GM18502 (cell line): ENCODE measurements at regions not wholly inside any gene's neighbourhood (a gene's known extent, or its start where the extent isn't known, plus 50 kb on each side); places are given as distances from the start of the nearest gene placed in this dataset.
"Not testable (repeated sequence)": the region's sequence is repeated elsewhere in the genome, so short reads cannot be mapped to it uniquely, and the experiment has no call there.

ENCODE experiments used
- ATAC-seq: cut with Tn5 transposase; IDR thresholded peaks from one replicate; pipeline ENCODE4 v1.9.1; 2021; ENCODE audit warnings: mild to moderate bottlenecking; ENCODE audit not compliant: unreplicated experiment, poor library complexity

DNA sequence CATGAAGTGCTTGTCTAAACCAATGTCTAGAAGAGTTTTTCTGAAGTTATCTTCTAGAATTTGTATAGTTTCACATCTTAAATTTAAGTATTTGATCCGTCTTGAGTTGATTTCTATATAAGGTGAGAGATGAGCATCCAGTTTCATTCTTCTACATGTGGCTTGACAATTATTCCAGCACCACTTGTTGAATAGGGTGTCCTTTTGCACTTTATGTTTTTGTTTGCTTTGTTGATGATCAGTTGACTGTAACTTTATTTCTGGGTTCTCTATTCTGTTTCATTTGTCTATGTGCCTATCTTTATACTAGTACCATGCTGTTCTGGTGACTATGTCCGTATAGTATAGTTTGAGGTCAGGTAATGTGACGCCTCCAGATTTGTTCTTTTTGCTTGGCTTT, 426.6 kb upstream of the CHRM2 start:
- ATAC-seq: no peak

DNA sequence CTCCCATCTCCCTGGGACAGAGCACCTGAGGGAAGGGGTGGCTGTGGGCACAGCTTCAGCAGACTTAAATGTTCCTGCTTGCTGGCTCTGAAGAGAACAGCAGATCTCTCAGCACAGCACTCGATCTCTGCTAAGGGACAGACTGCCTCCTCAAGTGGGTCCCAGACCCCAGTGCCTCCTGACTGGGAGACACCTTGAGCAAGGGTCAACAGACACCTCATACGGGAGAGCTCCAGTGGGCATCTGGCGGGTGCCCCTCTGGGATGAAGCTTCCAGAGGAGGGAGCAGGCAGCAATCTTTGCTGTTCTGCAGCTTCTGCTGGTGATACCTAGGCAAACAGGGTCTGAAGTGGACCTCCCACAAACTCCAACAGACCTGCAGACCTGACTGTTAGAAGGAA, 436.7 kb upstream of the CHRM2 start:
- ATAC-seq: not testable (repeated sequence)

DNA sequence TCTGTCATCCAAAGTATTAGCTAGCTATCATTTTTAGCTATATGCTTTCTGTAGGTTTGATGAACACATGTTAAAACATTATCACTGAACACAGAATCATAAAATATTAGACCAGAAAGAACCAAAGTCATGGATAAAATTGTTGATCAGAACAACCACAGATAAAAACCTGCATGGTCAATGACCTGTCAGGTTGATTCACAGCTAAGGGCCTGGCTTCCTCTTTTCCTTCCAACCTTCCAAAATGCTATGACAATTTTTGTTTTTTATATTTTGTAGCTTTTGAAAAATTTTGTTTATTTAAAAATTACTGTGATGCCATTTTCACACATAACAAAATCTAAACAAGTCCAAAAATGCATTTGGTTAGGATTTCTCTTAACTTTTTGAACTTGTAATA, 444.4 kb upstream of the CHRM2 start:
- no peak for ATAC-seq

DNA sequence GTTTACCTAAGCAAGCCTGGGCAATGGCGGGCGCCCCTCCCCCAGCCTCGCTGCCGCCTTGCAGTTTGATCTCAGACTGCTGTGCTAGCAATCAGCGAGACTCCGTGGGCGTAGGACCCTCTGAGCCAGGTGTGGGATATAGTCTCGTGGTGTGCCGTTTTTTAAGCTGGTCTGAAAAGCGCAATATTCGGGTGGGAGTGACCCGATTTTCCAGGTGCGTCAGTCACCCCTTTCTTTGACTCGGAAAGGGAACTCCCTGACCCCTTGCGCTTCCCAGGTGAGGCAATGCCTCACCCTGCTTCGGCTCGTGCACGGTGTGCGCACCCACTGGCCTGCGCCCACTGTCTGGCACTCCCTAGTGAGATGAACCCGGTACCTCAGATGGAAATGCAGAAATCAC, 442.6 kb upstream of the MTPN start:
- ATAC-seq: not testable (repeated sequence)

DNA sequence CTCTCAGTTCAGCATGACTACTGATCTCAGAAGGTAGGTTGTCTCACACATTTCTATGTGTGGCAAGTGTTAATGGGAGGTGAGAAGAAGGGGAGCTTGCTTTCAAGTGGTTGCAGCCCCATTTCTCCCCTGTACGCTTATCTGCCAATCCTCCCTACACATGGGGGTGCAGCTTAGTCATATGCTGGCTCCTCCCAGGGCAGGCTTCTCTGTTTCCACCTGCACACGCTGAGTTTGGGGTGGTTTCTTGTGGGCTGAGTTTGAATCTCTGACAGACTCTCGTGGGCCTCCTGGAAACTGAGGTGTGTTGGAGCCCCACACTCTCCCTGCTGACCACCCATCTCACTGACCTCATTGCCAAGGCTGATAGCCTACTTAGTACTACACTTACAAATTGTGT, 435.8 kb upstream of the MTPN start:
- ATAC-seq: no peak

DNA sequence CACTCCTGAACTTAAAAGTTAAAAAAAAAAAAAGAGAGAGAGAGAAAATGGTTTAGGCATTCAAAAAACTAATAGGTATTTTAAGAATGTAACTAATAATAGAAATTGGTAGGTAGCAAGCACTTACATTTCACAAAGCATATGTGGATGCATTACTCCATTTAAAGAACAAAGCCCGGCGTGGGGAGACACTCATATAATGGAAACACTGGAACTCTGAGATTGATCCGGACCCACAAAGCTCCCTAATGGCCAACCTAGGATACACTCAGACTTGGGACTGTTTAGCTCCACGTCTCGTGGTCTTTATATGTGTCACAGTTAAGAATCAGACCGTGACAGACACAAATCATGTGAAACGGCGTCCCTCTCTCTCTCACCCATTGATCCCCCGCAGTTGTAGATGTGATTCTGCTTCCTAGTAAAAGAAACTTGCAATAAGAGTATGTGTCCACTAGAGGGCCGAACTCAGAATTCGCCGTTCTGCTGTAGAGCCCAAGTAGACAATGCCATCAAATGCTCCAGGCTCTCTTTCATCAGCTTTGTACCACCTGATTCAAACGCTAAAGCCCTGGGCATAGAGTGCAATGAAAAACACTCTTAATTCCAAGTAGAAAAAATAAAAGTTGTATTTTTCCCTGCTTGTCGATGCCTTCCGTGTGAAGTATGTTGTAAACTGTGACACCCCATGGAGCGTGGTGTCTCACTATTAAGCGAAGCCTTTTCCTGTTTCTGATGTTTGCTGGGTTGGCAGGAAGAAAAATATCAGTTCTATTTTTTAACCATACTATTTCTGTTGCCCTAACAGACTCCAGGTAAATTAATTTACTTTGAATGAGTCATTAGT, 429.0 kb upstream of the MTPN start:
- ATAC-seq: peak; percentile 97

DNA sequence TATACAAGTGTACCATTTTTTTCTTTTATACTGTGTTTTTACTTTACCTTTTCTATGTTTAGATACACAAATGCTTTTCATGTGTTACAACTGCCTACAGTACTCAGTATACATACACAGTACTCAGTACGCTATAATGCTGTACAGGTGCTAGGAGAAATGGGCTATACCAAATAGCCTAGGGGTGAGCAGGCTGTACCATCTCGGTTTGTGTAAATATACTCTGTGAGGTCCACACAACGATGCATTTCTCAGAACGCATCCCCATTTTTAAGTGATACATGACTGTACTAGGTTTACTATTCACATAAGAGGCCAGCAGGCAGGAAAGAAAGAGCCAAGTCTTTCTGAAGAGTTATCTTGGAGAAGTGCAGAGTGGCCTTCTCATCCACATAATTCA, 426.4 kb upstream of the MTPN start:
- no peak for ATAC-seq

DNA sequence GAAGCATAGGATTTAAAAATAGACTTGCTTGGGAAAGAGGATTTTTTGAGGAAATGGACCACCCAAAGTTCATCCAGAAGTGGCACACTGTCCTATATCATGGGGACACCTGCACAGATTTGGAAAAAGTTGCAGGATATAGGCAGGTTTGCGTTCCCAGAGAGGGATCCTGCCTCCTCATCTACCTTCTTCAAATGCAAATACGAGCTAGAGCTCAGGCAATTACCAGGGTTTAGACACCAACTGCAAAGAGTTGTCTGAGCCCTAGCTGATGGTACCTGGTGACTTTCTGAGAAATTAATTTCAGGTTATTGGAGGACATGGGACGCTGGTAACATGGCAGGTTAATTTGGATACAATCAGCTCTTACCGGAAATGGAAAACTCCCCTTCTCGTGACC, 423.7 kb upstream of the MTPN start:
- no peak for ATAC-seq

DNA sequence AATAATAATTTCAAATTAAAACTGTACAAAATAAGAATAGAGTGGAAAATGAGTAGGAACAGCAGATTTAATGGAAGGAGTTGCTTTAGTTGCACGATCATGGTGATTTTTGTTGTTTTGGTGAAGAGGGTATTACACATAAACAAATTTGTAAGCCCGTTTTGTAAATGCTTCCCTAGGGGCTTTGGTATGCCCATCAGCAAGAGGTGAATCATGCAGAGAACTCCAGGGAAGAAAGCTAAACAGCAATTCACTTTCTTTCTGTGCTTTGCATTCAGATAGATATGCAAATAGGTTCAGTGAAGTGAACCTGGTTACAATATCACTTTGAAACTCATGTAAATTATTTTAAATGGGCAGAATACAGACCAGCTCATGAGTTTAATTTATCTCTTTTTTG, 422.2 kb upstream of the MTPN start:
- no peak for ATAC-seq

DNA sequence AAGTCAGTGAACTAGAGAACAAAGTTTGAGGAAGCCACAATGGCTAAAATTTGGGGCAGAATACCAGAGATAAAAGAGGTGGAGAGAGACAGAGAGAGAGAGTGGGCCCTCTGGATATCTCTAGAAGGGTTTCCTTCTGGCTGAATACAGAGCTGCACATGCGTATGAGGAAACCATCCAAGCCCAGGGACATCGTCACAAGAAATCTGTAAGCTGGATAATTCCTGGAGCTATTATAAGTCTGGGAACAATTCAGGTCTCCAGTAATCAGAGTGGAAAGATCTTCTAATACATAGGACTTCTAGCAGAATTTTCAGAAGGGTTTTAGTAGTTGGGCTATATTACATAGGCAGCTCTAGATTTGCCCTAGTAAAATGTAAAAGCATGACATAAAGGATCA, 415.7 kb upstream of the MTPN start:
- ATAC-seq: no peak

DNA sequence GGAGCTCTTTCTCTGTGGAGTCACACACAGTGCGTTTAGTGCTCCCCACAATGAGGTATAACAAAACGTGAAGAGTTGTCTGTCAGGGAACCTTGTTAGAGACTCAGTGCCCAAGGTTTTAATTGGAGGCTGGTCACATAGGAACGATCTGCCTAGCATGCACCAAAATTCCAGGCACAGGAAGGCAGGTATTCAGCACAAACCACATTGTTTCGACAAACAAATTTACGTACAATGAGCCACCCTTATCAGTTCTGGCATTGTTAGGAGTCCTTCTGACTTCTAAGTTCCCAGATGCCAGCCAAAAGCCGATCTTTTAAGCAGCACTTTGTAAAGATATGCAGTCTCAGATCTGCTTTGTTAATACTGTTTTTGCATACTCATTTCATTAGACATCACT, 414.2 kb upstream of the MTPN start:
- ATAC-seq: no peak

DNA sequence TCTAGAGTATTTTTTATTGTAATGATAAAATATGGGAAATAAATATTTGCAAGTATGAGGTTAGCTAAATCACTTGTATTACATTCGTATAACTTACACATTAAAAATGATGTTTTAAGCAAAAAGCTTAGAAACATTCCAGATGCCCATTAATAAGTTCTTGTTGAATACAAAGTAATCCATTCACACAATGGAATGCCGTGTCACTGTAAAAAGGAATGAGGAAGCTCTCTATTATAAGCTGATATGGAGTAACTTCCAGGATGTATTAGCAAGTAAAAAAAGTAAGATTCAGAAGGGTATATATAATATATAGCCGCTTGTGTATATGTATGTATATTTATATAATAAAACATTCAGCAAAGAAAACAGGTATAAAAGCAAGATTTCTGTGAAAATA, 412.8 kb upstream of the MTPN start:
- ATAC-seq: no peak

DNA sequence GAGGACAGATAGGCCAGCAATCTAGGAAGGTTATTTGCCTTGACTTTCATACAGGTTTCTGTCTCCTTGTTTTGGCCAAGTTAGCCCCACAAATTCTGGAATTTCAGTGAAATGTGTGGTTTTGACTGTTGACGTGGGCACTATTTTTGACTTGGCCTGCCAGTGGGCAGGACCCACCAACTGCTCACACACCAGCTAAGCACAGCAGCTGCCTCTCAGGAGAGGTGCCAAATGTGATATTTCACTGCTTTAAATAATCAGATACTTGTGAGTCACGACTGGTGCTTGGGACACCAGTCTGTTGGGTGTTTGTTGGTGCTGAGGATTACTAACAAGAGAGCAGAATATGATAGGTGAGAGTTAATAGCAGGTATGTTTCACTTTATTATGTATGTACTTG, 409.7 kb upstream of the MTPN start:
- ATAC-seq: no peak

DNA sequence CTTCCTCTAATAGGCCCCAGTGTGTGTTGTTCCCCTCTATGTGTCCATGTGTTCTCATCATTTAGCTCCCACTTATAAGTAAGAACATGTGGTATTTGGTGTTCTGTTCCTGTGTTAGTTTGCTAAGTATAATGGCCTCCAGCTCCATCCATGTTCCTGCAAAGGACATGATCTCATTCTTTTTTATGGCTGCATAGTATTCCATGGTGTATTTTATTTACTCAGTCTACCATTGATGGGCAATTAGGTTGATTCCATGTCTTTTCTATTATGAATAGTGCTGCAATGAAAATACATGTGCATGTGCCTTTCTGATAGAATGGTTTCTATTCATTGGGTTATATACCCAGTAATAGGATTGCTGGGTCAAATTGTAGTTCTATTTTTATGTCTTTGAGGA, 394.2 kb upstream of the MTPN start:
- not testable (repeated sequence) for ATAC-seq

DNA sequence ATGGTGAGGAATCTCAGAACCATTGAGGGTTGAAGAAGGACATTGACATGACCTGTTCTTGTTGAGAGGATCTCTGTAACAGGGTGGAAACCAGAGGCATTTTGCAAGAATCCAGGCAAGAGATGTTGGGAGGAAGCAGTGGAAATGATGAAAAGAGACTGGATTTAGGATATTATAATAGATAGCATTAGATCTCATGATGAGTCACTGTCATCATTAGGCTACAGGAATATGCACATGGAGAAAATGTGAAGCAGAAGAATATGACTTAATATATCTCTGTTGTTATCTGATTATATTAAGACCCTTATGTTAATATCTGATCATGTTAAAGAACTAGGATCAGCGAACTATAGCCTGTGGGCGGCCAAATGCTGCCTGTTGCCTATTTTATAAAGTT, 393.0 kb upstream of the MTPN start:
- ATAC-seq: no peak

DNA sequence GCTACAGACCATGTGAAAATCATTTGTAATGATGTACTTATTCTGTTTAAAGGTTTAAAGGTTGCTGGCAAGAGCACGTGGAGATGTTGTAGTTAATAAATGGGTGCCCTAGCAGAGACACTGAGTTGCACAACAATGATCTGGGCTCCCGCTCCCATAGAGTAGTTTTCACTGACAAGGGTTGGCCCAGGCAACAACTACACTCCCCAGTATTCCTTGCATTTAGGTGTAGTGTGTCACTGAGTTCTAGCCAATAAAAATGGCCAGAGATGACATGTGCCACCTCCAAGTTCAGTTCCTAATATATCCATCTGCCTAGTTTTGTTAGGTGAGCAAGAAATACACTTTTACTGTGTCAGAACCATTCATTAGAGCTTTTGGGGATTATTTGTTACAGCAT, 392.1 kb upstream of the MTPN start:
- no peak for ATAC-seq

DNA sequence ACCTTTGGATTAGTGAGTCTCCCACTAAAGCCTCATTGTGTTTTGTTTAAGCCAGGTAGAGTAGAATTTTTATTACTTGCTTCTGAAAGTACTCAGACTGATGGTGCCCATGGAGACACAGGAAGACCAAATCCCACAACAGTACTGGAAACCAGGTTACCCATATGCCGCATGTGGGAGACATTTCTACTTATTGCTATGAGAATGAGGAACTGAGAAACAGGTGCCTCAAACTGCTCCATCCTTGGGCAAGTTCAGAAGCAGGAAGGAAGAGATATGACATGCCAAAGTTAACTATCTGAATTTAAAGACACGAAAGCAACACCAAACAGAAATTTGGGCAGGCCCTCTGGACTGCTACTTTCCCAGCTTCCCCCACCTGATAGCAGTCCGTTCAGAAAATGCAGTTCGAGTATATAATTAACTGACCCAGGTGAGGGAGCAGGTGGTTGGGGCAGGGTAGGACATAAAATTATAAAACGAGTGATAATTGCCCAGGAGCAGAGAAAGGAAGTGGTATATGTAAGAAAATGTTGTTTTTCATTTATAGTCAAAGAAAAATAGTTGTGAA, 382.3 kb upstream of the MTPN start:
- ATAC-seq: peak; percentile 97

DNA sequence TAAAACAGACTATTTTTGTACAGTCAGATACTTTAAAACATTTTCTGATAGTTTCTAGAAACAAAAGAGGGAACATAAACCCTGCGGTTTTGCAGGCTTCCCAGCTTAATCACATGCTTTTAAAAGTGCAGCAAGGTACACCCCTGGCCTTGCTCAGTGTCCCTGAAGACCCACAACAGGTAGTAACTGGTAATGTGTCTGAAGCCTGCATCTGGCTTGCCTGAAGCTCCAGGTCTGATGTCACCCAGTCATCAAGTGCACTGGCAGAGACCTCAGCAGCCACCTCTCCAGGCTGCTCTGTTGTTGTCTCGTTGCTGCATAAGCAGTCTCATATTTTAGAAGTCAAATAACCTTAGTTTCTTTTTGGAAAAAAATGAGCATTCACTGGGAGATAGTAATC, 376.1 kb upstream of the MTPN start:
- ATAC-seq: peak; percentile 72

DNA sequence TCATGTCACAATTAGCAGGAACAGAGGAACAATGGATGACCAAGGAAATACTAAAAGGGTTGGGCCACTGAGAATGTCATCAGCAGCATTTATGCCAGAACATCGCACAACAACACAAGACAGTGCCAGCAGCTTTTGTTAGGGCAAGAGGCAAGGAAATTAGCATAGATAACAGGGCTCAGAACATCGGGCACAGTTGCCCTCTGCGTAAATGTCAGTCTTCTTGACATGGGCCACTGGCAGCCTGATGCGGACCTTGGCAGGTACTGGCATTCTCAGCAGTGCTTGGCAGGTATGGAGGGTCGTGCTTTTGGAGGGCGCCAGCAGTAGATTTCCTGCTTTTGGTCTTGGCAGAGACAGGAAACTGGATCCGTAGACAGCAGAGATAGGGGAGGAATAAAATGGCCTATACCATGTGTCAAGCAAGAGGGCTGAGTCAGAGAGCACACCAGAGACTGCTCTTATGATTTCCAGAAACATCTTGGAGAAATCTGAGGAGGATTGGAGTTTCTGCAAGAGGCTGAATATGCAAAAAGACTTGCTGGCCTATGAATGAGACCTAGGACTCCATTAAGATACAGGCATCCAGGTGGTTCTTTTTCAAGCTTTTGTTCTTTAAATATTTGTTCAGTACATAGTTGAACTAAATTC, 371.5 kb upstream of the MTPN start:
- ATAC-seq: no peak

DNA sequence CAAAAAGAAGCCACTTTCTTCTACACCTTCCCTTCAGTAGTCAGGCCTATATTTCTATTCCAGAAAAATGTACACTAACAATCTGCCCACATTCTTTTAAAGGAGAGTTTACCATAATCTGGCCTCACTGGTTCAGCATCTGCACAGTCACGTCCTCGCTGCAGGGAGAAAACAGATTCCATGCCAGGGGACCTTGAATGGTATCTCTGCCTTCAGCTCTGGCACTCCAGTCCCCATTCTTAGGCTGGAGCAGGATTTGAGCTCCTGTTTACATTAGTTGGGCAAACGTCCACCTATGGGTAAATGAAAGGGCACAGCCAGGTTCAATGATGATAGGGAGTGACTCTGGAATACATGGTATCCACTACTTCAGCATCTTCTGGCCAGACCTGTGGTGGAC, 371.0 kb upstream of the MTPN start:
- ATAC-seq: no peak

DNA sequence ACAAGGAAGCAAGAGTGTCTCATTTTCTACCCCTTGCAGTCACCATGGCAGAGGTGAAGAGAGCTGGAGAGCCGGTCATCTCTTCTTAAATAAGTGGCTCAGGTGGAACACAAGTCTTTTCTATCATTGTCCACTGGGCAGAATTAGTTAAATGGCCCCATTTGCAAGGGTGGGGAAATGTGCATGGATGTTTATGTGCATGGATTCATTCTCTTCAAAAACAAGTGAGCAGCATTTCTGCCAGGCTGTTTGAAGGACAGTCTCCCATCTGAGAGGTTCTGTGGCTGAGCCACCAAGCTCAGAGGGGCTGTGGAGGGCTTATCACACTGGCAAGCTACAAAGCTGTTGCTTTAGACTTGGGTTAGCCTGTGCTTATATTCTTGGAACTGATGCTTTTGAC, 370.3 kb upstream of the MTPN start:
- ATAC-seq: no peak

DNA sequence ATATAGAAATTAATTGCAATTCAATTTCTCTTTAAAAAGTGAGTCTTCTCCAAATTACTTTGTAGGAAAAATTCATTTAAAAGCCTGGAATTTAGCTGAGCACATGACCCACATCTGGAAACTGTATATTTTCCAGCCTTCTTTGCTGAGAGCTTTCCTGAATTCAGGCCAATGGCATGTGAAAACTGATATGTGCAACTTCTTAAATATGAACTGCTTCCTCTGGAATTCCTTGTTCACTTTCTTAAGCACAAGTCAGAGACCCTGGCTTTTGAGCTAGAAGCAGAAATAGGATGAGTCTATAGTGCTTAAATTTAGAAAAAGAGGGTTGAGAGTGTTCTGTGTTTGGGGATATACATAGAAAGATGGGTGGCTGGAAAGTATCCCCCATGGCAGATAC, 365.1 kb upstream of the MTPN start:
- no peak for ATAC-seq
